ENCODE measurements at regions not wholly inside any gene's neighbourhood (a gene's known extent, or its start where the extent isn't known, plus 50 kb on each side); places are given as distances from the start of the nearest gene placed in this dataset.

DNA sequence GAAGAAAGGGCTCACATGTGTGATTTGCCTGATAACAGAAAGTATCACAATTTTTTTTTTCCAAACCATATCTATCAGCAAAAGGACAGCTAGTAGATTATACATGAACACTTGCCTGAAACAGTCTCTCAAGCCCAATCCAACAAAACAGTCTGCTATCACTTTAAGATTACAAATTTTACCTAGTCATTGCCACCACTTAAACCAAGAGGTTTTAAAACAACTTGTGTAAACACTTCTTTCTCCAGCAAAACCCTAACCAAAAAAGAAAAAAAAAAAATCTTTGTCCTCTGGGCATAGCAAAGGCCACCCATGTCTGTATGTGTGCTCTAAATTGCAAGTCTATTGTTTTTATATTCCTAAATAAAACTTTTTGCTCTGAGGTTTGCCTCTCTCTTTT is 1568.4 kb downstream of the GRIK2 start:
- intact Hi-C loops (cut with DNase I; ENCODE audit: low total_unique reads) (no loop called here), in situ Hi-C loops (cut with MboI; ENCODE audit: low pct_ligation_motif_present in 1 of 4, low pct_unique_long_range_greater_than_20kb in 1 of 4, low sequenced_read_pairs in 3 of 4) (no loop called here)
- no peaks in the 10 kb centered on the region for H3K9me3 ChIP-seq
- no peaks in the 10 kb centered on the region for H3K27me3 ChIP-seq
- H3K27ac ChIP-seq, result no peak overlapping the region
- H3K36me3 ChIP-seq, result no peaks in the 10 kb centered on the region
- no peak overlapping the region for H3K4me3 ChIP-seq
- no peak for DNase-seq
- H3K4me1 ChIP-seq, result no peaks in the 10 kb centered on the region
- no peak for TF ChIP-seq POLR2AphosphoS5 (IDR thresholded peaks at IDR 0.05)
- TF ChIP-seq, protein P1, sequence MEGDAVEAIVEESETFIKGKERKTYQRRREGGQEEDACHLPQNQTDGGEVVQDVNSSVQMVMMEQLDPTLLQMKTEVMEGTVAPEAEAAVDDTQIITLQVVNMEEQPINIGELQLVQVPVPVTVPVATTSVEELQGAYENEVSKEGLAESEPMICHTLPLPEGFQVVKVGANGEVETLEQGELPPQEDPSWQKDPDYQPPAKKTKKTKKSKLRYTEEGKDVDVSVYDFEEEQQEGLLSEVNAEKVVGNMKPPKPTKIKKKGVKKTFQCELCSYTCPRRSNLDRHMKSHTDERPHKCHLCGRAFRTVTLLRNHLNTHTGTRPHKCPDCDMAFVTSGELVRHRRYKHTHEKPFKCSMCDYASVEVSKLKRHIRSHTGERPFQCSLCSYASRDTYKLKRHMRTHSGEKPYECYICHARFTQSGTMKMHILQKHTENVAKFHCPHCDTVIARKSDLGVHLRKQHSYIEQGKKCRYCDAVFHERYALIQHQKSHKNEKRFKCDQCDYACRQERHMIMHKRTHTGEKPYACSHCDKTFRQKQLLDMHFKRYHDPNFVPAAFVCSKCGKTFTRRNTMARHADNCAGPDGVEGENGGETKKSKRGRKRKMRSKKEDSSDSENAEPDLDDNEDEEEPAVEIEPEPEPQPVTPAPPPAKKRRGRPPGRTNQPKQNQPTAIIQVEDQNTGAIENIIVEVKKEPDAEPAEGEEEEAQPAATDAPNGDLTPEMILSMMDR (IDR thresholded peaks at IDR 0.05), result no peak

DNA sequence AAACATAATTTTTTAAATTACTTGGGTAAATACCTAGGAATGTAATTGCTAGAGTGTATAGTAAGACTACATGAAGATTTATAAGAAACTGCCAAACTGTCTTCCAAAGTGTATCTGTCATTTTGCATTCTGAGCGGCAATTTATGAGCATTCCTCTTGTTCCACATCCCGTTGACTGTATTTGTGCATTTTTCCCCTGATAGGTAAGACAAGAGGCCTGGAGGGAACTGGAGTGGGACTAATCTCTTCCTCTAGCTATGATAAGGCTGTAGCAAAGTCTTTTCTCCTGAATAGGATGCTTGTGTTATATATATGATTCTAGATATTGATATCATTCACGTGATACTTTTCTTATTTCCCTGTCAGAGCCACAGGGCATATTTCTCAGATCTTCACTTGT is 1557.5 kb downstream of the GRIK2 start:
- no peaks in the 10 kb centered on the region for H3K27me3 ChIP-seq
- 55% methylated on average over 3 of the region's 3 CpGs for WGBS, 2 donors (ENCODE audit: low coverage in 1 of 2)
- no peaks in the 10 kb centered on the region for H3K9me3 ChIP-seq
- H3K4me1 ChIP-seq, result no peaks in the 10 kb centered on the region
- DNase-seq, result no peak
- in situ Hi-C loops (cut with MboI; ENCODE audit: low pct_ligation_motif_present in 1 of 4, low pct_unique_long_range_greater_than_20kb in 1 of 4, low sequenced_read_pairs in 3 of 4), result no loop called here
- TF ChIP-seq POLR2AphosphoS5 (IDR thresholded peaks at IDR 0.05) (no peak), POLR2A (IDR thresholded peaks at IDR 0.05) (no peak)
- TF ChIP-seq, protein P1 (IDR thresholded peaks at IDR 0.05), result no peak
- no peak overlapping the region for H3K27ac ChIP-seq
- no peaks in the 10 kb centered on the region for H3K36me3 ChIP-seq
- H3K4me3 ChIP-seq, result no peak overlapping the region
- intact Hi-C loops (cut with DNase I; ENCODE audit: low total_unique reads), result no loop called here

GRCh38 chr6:102944475-102944874 is 1551.0 kb downstream of the GRIK2 start:
- Histone ChIP-seq H3K4me1 (no peaks in the 10 kb centered on the region), H3K27ac (no peak overlapping the region), H3K9me3 (no peaks in the 10 kb centered on the region), H3K27me3 (no peaks in the 10 kb centered on the region), H3K4me3 (no peak overlapping the region), H3K36me3 (no peaks in the 10 kb centered on the region)
- intact Hi-C loops (cut with DNase I; ENCODE audit: low total_unique reads), result no loop called here
- no peak for DNase-seq
- 38 to 49% methylated on average over 1 of the region's 1 CpG for WGBS, 2 donors (ENCODE audit: low coverage in 1 of 2)
- TF ChIP-seq EP300 (IDR thresholded peaks at IDR 0.05; ENCODE audit: low read depth) (no peak), POLR2A (IDR thresholded peaks at IDR 0.05) (no peak), POLR2AphosphoS5 (IDR thresholded peaks at IDR 0.05) (no peak)
- TF ChIP-seq, protein P1 (IDR thresholded peaks at IDR 0.05), result no peak
- in situ Hi-C loops (cut with MboI; ENCODE audit: low pct_ligation_motif_present in 1 of 4, low pct_unique_long_range_greater_than_20kb in 1 of 4, low sequenced_read_pairs in 3 of 4), result no loop called here

- no peaks in the 10 kb centered on the region for H3K4me1 ChIP-seq
- H3K27me3 ChIP-seq, result no peaks in the 10 kb centered on the region
- no peaks in the 10 kb centered on the region for H3K9me3 ChIP-seq
- intact Hi-C loops (cut with DNase I; ENCODE audit: low total_unique reads) (no loop called here), in situ Hi-C loops (cut with MboI; ENCODE audit: low pct_ligation_motif_present in 1 of 4, low pct_unique_long_range_greater_than_20kb in 1 of 4, low sequenced_read_pairs in 3 of 4) (no loop called here)
- DNase-seq, result no peak
- no peak for TF ChIP-seq EP300 (IDR thresholded peaks at IDR 0.05; ENCODE audit: low read depth)
- TF ChIP-seq POLR2AphosphoS5 (IDR thresholded peaks at IDR 0.05), result no peak
- no peak for TF ChIP-seq POLR2A (IDR thresholded peaks at IDR 0.05)
- TF ChIP-seq, protein P1 (IDR thresholded peaks at IDR 0.05), result no peak
- no peak overlapping the region for H3K4me3 ChIP-seq
- H3K27ac ChIP-seq, result no peak overlapping the region
- H3K36me3 ChIP-seq, result no peaks in the 10 kb centered on the region
Measured at GRCh38 chr6:102942206-102942605, 1548.7 kb downstream of the GRIK2 start.
